DND-41 (cell line): ENCODE measurements at regions not wholly inside any gene's neighbourhood (a gene's known extent, or its start where the extent isn't known, plus 50 kb on each side); places are given as distances from the start of the nearest gene placed in this dataset.

Experiments
- CTCF ChIP-seq: IDR thresholded peaks from 2 replicates; pipeline ENCODE4 v1.5.1; 2012; ENCODE audit warnings: borderline replicate concordance, low read length, moderate library complexity, mild to moderate bottlenecking; ENCODE audit not compliant: poor library complexity, severe bottlenecking; ENCODE audit errors: extremely low read depth
- EZH2 ChIP-seq: IDR thresholded peaks from 3 replicates; pipeline ENCODE4 v1.6.1; 2012; ENCODE audit warnings: borderline replicate concordance, low read depth, mild to moderate bottlenecking, moderate library complexity, low read length, inconsistent platforms; ENCODE audit not compliant: severe bottlenecking

- no peak for TF ChIP-seq CTCF
- no peak for TF ChIP-seq EZH2
Measured at GRCh38 chr2:144328938-144329337, 191.0 kb downstream of the ZEB2 start.
